Posterior cingulate gyrus (tissue), 11 donors: ENCODE measurements at regions not wholly inside any gene's neighbourhood (a gene's known extent, or its start where the extent isn't known, plus 50 kb on each side); places are given as distances from the start of the nearest gene placed in this dataset.
"Not testable (repeated sequence)": the region's sequence is repeated elsewhere in the genome, so short reads cannot be mapped to it uniquely, and the experiment has no call there.

Experiments used
- DNase-seq, 10 donors: peaks; one replicate each; pipeline versions ENCODE4 v3.0.0 to v3.0.0-alpha.2; 2020 to 2021; ENCODE audit warnings: mixed read lengths in 3 of 10
- intact Hi-C: fragments of 100-400 bp; cut with DNase I; formaldehyde crosslinking; loops from one replicate; pipeline ENCODE4 v1.15.1; 2023

- intact Hi-C loops = no loop called here
Measured at GRCh38 chr12:92259291-92259690, 113.6 kb upstream of the BTG1 start.

GRCh38 chr12:92257261-92257660 is 111.6 kb upstream of the BTG1 start:
- DNase-seq = no peak
- intact Hi-C loops = no loop called here

More at GRCh38 chr12:92259291-92259690, 113.6 kb upstream of the BTG1 start:
- no peak for DNase-seq

GRCh38 chr12:92255741-92256140 is 110.1 kb upstream of the BTG1 start:
- intact Hi-C loops = no loop called here
- no peak for DNase-seq

- intact Hi-C loops = no loop called here
Measured at GRCh38 chr12:92253301-92253700, 107.7 kb upstream of the BTG1 start.

GRCh38 chr12:92248977-92249376 is 103.3 kb upstream of the BTG1 start:
- intact Hi-C loops = no loop called here
- DNase-seq = no peak

More at GRCh38 chr12:92253301-92253700, 107.7 kb upstream of the BTG1 start:
- DNase-seq = no peak

GRCh38 chr12:92244036-92244435 is 98.4 kb upstream of the BTG1 start:
- intact Hi-C loops = no loop called here
- no peak for DNase-seq

GRCh38 chr12:92242907-92243306 is 97.3 kb upstream of the BTG1 start:
- DNase-seq = peak in 3 of 10 donors; percentile 41 to 67 (median 52)
- intact Hi-C loops = no loop called here

GRCh38 chr12:92237762-92238523 is 92.3 kb upstream of the BTG1 start:
- intact Hi-C loops = no loop called here
- DNase-seq = peak in 1 of 10 donors; percentile 65

GRCh38 chr12:92237262-92237661 is 91.6 kb upstream of the BTG1 start:
- no peak for DNase-seq
- intact Hi-C loops = no loop called here

- DNase-seq = no peak
- intact Hi-C loops = no loop called here
Measured at GRCh38 chr12:92235703-92236472, 90.2 kb upstream of the BTG1 start.

- intact Hi-C loops = no loop called here
- DNase-seq = no peak
Measured at GRCh38 chr12:92234533-92234932, 88.9 kb upstream of the BTG1 start.

GRCh38 chr12:92233346-92234015 is 87.8 kb upstream of the BTG1 start:
- intact Hi-C loops = no loop called here
- DNase-seq = no peak

GRCh38 chr12:92232371-92232932 is 86.8 kb upstream of the BTG1 start:
- intact Hi-C loops, DNase-seq: not testable (repeated sequence)

- not testable (repeated sequence) for DNase-seq
Measured at GRCh38 chr12:92231945-92232344, 86.3 kb upstream of the BTG1 start.

GRCh38 chr12:92231532-92231931 is 85.9 kb upstream of the BTG1 start:
- intact Hi-C loops, DNase-seq: not testable (repeated sequence)

More at GRCh38 chr12:92231945-92232344, 86.3 kb upstream of the BTG1 start:
- intact Hi-C loops = not testable (repeated sequence)

- DNase-seq = no peak
- intact Hi-C loops = no loop called here
Measured at GRCh38 chr12:92229381-92229780, 83.7 kb upstream of the BTG1 start.

GRCh38 chr12:92226961-92227360 is 81.3 kb upstream of the BTG1 start:
- intact Hi-C loops = no loop called here
- no peak for DNase-seq

- no peak for DNase-seq
- intact Hi-C loops = no loop called here
Measured at GRCh38 chr12:92226071-92226661, 80.5 kb upstream of the BTG1 start.

GRCh38 chr12:92224685-92225331 is 79.2 kb upstream of the BTG1 start:
- no peak for DNase-seq
- intact Hi-C loops = no loop called here

- DNase-seq = no peak
- intact Hi-C loops = no loop called here
Measured at GRCh38 chr12:92223481-92223880, 77.8 kb upstream of the BTG1 start.
